ENCODE measurements at regions not wholly inside any gene's neighbourhood (a gene's known extent, or its start where the extent isn't known, plus 50 kb on each side); places are given as distances from the start of the nearest gene placed in this dataset.

GRCh38 chr16:77085981-77086380 lies 105.0 kb upstream of the MON1B start:
- TF ChIP-seq, protein P1, sequence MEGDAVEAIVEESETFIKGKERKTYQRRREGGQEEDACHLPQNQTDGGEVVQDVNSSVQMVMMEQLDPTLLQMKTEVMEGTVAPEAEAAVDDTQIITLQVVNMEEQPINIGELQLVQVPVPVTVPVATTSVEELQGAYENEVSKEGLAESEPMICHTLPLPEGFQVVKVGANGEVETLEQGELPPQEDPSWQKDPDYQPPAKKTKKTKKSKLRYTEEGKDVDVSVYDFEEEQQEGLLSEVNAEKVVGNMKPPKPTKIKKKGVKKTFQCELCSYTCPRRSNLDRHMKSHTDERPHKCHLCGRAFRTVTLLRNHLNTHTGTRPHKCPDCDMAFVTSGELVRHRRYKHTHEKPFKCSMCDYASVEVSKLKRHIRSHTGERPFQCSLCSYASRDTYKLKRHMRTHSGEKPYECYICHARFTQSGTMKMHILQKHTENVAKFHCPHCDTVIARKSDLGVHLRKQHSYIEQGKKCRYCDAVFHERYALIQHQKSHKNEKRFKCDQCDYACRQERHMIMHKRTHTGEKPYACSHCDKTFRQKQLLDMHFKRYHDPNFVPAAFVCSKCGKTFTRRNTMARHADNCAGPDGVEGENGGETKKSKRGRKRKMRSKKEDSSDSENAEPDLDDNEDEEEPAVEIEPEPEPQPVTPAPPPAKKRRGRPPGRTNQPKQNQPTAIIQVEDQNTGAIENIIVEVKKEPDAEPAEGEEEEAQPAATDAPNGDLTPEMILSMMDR (IDR thresholded peaks at IDR 0.05; ENCODE audit: insufficient read depth, low read length, poor library complexity, severe bottlenecking): no peak
- no peak for TF ChIP-seq EZH2phosphoT487 (conservative IDR thresholded peaks at IDR 0.05; ENCODE audit: low read length)

All from SU-DHL-6 (cell line).